ENCODE measurements at regions not wholly inside any gene's neighbourhood (a gene's known extent, or its start where the extent isn't known, plus 50 kb on each side); places are given as distances from the start of the nearest gene placed in this dataset.

- no peak for DNase-seq
Observed at GRCh38 chr11:82676483-82677094, 57.1 kb downstream of the FAM181B start.

GRCh38 chr11:82675838-82676237 lies 57.8 kb downstream of the FAM181B start:
- DNase-seq, result no peak

- DNase-seq, result no peak
Observed at GRCh38 chr11:82673631-82674030, 60.0 kb downstream of the FAM181B start.

- no peak for DNase-seq
Observed at GRCh38 chr11:82671451-82671850, 62.2 kb downstream of the FAM181B start.

GRCh38 chr11:82663535-82663934 lies 70.1 kb downstream of the FAM181B start:
- no peak for DNase-seq

GRCh38 chr11:82653752-82654151 lies 79.9 kb downstream of the FAM181B start:
- DNase-seq, result no peak

GRCh38 chr11:82639251-82639650 lies 94.4 kb downstream of the FAM181B start:
- DNase-seq, result no peak

GRCh38 chr11:82636615-82637014 lies 97.0 kb downstream of the FAM181B start:
- DNase-seq, result no peak

- no peak for DNase-seq
Observed at GRCh38 chr11:82634091-82634490, 99.6 kb downstream of the FAM181B start.

- DNase-seq, result no peak
Observed at GRCh38 chr11:82631722-82632630, 101.7 kb downstream of the FAM181B start.

GRCh38 chr11:82610671-82611070 lies 123.0 kb downstream of the FAM181B start:
- DNase-seq, result no peak

- no peak for DNase-seq
Observed at GRCh38 chr11:82606738-82607137, 126.9 kb downstream of the FAM181B start.

GRCh38 chr11:82601711-82602110 lies 132.0 kb downstream of the FAM181B start:
- no peak for DNase-seq

- no peak for DNase-seq
Observed at GRCh38 chr11:82599836-82600235, 133.8 kb downstream of the FAM181B start.

GRCh38 chr11:82586581-82586980 lies 147.1 kb downstream of the FAM181B start:
- DNase-seq, result no peak

- no peak for DNase-seq
Observed at GRCh38 chr11:82577246-82577645, 156.4 kb downstream of the FAM181B start.

GRCh38 chr11:82560836-82561235 lies 172.8 kb downstream of the FAM181B start:
- no peak for DNase-seq

- no peak for DNase-seq
Observed at GRCh38 chr11:82559609-82560008, 174.1 kb downstream of the FAM181B start.

GRCh38 chr11:82557274-82557673 lies 176.4 kb downstream of the FAM181B start:
- DNase-seq, result no peak

GRCh38 chr11:82556210-82556609 lies 177.5 kb downstream of the FAM181B start:
- no peak for DNase-seq

- no peak for DNase-seq
Observed at GRCh38 chr11:82546661-82547557, 186.8 kb downstream of the FAM181B start.

GRCh38 chr11:82539669-82540068 lies 194.0 kb downstream of the FAM181B start:
- no peak for DNase-seq

- DNase-seq, result no peak
Observed at GRCh38 chr11:82536706-82537105, 197.0 kb downstream of the FAM181B start.

Measured in NCI-H2029 (cell line).